ENCODE measurements at regions not wholly inside any gene's neighbourhood (a gene's known extent, or its start where the extent isn't known, plus 50 kb on each side); places are given as distances from the start of the nearest gene placed in this dataset.

GRCh38 chr9:20037699-20038098, 248.9 kb upstream of the SLC24A2 start:
- DNase-seq: no peak

GRCh38 chr9:20033511-20033910, 244.7 kb upstream of the SLC24A2 start:
- DNase-seq: no peak

DNA sequence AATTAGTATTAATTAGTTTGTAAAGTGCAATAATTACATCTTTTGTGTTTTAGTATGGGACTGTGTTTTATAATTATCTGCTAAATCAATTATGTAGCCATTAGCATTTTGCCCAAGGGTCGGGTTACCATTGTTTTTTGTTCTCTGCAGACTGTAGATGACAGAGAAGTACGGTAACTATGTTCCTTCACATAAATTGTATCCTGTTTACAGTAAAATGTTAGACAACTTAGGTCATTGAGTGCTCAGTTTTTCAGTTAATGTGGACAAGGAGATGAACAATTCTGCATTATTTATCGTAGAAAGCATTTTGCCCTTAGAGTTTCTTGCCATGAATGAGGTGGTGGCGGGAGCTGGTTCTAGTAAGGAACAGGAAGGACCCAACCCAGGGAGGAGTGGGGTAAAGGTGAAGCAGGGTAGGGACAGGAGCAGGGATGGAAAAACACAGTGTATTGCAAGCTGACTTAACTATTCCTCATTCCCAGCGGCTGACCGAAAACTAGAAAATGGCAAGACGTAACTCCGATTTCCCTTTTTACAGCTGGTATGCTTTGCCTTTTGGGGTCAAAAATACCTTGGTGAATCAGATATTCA, 243.7 kb upstream of the SLC24A2 start:
- DNase-seq: no peak

- DNase-seq: no peak
These were observed 243.0 kb upstream of the SLC24A2 start for GRCh38 chr9:20031836-20032235.

DNA sequence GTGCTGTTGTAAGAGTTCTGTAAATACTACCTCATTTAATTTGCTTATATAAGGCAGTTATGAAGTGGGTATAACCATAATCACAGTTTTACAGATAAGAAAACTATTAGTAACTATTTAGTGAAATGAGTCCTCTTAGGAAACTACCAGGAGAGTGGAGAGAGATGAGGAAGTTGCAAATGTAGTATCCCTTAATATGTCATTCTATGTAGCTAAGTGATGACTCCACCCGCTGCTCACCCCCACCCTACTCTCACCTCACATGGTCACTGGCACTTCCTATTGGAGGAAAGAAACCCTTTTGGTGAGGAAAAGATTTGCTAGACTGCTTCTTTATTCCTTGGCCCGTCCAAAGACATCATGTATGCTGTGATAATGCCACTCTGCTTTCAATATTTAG, 241.8 kb upstream of the SLC24A2 start:
- DNase-seq: no peak

DNA sequence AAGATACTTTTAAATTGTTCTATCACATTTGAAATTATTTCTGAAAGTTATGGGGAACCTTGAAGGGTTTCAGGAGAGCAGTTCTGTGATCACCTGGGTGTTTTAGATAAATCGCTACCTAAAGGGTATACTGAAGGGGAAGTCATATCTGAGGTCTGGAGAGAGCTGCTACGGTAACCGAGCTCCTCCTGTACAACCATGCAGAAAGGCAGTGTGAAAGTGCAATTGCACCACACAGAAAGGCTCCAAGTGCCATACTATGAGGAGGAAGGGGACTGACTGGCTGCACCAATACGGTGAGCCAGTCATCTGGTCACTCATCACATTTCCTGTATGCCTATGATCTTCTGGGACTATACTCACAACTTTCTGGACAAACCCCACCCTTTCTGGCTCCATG, 241.4 kb upstream of the SLC24A2 start:
- DNase-seq: no peak

DNA sequence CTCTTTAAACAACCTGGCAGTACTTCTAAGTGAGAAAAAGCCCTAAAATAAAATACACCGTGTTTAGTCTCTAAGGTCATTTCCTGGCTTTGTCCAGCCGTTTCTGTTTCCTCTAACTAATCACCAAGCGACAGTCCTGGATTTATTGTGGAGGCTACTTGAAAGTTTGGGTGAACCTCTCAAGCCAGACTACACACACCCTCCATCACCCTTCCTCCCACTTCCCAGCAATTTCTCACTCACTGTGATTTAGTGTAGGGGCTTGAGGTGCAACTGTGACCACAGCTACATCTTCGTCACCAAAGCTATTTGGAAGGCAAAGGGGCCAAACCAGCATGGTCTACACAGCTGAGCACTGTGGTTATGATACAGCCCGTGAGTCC, 240.0 kb upstream of the SLC24A2 start:
- DNase-seq: no peak

- no peak for DNase-seq
These were observed 239.5 kb upstream of the SLC24A2 start for GRCh38 chr9:20028192-20028848.

- DNase-seq: no peak
These were observed 235.2 kb upstream of the SLC24A2 start for GRCh38 chr9:20023961-20024571.

DNA sequence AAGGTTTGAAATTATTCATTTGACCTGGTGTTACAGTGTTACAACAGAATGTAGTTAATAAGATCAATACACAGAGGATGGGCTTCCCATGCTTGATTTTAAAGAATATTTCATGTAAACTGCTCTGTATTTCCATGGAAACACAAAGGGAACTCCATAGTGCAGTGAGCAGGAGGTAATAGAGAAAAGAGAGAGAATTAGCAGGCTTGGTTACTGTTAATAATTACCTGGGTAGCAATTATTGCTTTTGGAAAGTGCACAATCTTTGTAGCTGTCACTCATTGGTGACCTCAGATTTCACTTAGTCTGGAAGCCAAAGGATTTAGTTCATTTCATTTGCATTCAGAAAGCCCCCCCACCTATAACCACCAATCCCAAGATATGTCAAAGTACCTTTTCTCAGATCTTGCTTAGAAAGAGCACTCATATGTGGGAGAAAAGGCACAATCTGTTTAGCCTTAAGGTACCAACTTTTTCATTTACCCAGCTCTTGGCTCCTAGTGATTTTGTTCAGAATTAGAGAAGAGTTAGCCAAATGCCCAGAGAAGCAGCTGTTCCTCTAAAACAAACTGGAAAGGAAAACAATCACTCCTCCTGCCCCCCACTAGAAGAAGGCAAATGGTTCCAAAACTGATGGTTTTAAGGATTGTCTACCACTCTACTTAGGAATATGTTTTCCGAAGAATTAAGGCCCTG, 234.5 kb upstream of the SLC24A2 start:
- no peak for DNase-seq

- DNase-seq: no peak
These were observed 233.6 kb upstream of the SLC24A2 start for GRCh38 chr9:20022410-20022809.

DNA sequence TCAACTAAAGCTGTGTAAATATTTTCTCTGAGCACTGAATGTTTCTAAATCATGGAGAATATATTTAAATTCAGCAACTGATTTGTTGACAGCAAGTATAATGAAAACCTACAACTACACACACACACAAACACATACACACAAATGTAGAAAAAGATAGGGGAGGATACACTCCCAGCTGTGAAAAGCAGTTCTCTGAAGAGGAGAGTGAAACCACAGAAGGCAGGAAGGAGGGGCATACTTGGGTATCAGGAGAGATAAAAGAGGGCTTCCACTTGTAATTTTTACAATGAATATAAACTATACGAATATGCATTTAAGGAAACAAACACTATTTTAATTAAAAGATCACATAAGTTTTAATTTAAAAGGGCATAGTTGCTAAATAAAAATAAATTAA, 227.8 kb upstream of the SLC24A2 start:
- DNase-seq: no peak

DNA sequence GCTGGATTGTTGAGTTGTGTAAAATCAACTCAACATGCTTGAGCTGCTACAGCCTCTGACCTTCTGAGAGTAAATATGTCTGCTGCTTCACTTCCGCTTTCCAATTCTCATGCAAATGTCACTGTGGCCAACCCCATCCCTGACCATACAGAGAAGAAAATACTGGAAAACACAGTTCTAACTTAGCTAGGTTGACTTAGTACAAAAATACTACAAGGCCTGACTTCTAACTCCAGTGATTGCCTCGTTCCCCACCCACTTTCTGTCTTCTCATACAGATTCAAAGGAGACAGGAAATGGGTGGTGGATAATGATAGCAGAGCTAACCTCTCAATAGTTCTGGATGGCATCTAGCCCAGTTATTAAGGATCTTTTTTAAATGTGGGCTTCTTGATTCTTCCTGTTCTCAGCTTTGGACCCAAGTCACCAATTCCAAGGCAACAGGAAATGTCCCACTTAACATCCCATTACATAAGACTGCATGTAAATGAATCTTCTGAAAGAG, 226.6 kb upstream of the SLC24A2 start:
- DNase-seq: no peak

DNA sequence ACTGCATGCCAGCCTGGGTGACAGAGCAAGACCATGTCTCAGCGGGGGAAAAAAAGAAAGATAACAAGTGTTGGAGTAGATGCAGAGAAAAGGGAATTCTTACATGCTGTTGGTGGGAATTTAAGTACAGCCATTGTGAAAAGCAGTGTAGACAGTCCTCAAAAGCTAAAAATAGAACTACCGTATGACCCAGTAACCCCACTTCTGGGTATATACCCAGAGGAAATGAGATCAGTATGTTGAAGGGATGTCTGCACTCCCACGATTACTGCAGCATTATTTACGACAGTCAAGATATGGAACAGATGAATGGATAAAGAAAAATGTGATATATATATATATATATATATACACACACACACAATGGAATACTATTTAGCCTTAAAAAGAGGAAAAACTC, 225.3 kb upstream of the SLC24A2 start:
- DNase-seq: no peak

DNA sequence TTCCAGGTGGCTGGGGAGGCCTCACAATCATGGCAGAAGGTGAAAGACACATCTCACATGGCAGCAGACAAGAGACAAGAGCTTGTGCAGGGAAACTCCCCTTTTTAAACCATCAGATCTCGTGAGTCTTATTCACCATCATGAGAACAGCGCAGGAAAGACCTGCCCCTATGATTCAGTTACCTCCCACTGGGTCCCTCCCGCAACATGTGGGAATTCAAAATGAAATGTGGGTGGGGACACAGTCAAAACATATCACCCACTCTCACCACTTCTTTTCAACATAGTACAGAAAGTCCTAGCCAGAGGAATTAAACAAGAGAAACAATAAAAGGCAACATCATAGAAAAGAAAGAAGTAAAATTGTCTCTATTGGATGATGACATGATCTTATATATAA, 223.4 kb upstream of the SLC24A2 start:
- no peak for DNase-seq

DNA sequence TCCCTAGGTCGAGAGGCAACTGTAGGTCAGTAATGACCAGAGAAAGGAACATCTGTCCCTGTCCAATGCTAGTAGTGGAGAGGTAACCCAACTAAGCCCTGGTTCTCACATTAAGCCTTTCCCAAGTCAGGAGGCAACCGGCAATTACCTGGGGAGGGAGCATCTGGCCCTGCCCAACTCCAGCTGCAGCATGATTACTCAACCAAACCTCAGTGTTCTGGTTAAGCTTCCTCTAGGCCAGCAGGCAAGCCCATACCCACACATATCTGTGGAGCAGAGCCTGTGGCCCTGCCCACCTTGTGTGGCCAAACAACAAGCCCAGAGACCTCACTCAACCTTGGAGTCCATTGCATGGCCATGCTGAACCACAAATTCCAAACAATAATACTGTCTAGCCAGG, 220.8 kb upstream of the SLC24A2 start:
- no peak for DNase-seq

GRCh38 chr9:20002011-20002410, 213.2 kb upstream of the SLC24A2 start:
- no peak for DNase-seq

GRCh38 chr9:20001058-20001457, 212.2 kb upstream of the SLC24A2 start:
- no peak for DNase-seq

DNA sequence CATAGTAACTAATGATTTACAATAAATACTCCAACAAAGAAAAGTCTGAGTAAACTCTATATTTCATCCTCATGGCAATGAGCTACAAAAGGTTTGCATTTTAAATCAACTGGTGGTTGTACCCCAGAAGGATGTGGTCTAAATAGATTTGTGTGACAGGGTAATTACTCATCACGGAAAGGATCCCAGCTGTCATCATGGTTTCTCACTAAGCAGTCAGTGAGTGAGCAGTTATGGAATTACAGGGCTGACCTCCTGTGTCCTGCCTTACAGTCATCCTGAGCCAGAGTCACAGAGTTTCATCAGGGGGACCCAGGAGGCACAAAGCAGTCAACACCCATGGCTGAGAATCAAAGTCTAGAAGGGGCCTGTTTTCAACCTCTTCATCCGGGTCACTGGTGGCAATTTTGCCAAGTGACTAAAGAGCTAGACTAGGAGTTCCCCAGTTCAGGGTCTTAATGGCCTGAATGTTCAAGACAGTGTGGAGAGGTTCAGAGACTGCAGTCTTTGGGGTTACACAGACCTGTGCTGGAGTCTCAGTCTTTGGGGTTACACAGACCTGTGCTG, 210.7 kb upstream of the SLC24A2 start:
- no peak for DNase-seq

DNA sequence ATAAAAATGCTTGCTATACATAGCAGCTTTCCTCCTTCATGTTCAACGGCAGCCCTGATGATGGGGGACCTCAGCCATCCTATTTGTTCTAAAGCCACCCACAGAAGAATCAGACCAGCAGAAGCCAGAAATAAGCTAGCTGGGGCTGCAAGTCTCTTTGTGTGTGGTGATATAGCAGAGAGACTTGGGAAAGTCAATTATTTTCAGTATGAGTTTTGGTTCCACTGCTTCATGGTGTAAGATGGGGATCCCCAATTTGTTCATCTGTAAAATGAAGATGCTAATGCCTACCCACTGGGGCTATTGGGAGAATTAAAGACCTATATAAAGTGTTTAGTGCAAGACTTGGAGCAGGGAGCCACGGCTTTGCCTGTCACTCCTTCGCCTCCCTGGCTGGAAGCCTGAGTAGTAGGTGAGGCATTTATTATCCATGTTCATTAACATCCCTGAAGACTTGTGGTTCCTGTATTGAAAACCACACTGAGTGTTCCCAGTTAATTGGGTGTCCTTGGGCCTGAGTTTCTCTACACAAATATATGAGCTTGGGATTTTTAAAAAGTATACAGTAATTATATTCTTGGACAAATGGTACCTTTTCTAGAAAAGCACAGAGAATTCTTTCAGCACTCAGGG, 210.1 kb upstream of the SLC24A2 start:
- no peak for DNase-seq

GRCh38 chr9:19998153-19998552, 209.3 kb upstream of the SLC24A2 start:
- no peak for DNase-seq

- DNase-seq: no peak
These were observed 206.8 kb upstream of the SLC24A2 start for GRCh38 chr9:19995619-19996018.

DNA sequence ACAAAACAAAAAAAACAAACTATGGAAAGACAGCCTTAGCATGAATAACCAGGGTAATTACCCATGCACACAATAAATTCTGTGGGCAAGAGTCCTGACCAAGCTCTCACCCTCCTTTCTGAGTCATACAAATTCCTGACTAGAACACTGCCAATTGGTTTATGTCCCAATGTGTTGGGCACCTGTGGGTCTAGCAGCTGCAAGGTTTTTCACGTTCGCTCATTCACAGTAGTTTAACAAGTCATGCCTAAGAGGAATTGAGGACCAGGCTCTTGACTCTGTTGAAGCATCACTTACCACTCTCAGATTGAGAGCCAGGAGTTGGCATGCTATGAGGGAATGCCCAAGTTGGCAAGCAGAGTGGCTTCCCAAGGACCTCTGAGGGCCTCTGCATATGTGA, 205.5 kb upstream of the SLC24A2 start:
- no peak for DNase-seq

All from NK-92 treated with Interleukin-12 subunit alpha and Interleukin-12 subunit beta, amount 100 ng/mL, for 24 hours (cell line).